Right lobe of liver (tissue), 4 donors: ENCODE measurements at regions not wholly inside any gene's neighbourhood (a gene's known extent, or its start where the extent isn't known, plus 50 kb on each side); places are given as distances from the start of the nearest gene placed in this dataset.

Source experiments
- POLR2A ChIP-seq: fragments of 450-650 bp; IDR thresholded peaks from one replicate; pipeline ENCODE4 v1.6.1; 2017; ENCODE audit warnings: antibody characterized with exemption, mild to moderate bottlenecking
- TF ChIP-seq, protein P1 (sequence below), 4 donors: fragments of 200-600 bp in 3 of 4; fragments of 450-650 bp in 1 of 4; IDR thresholded peaks; one replicate each; pipeline versions ENCODE4 v1.5.1 to v1.8.0; 2016 to 2022; ENCODE audit warnings: antibody characterized with exemption in 4 of 4, mild to moderate bottlenecking in 2 of 4
- donor health status: DM: no; HTN: no; CAD: no.
- donor health status: DM: no; HTN: no; CAD: no.
- donor health status: DM: no; HTN: yes; CAD: no.

DNA sequence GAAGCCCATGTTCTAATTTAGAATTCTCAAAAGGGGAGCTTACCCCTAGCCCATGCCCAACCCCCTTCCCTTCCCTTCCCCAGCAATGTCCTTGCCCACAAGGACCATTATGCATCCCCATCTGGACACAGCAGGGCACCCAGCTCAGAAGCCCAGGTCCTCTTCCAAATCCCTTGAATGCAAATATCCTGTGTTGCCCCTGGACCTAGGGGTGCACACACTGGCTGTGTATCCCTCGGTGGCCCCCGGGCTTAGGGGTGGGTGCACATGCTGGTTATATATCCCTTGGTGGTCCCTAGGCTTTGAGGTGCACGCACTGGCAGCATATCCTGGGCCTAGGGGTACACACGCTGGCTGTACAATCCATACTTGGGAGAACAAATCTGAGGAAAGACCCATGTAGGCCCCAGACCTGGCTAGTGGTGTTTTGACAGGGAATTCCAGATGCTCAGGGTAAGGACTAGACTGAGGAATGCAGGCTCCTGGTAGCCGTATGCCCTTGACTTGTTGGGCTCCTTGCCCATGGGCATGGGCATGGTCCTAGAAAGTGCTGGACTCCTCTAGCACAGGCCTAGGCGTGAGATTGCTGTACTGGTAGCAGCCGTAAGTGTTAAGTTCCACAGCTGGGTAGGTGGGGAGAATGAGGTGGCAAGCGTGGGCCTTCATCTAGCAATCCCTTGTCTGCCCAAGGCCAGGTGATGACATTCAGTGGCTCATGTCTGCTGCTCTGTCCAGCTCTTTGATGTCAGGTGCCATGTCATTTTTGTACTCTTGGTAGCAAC, 222.4 kb downstream of the OPA1 start:
- TF ChIP-seq POLR2A: no peak
- TF ChIP-seq, protein P1, sequence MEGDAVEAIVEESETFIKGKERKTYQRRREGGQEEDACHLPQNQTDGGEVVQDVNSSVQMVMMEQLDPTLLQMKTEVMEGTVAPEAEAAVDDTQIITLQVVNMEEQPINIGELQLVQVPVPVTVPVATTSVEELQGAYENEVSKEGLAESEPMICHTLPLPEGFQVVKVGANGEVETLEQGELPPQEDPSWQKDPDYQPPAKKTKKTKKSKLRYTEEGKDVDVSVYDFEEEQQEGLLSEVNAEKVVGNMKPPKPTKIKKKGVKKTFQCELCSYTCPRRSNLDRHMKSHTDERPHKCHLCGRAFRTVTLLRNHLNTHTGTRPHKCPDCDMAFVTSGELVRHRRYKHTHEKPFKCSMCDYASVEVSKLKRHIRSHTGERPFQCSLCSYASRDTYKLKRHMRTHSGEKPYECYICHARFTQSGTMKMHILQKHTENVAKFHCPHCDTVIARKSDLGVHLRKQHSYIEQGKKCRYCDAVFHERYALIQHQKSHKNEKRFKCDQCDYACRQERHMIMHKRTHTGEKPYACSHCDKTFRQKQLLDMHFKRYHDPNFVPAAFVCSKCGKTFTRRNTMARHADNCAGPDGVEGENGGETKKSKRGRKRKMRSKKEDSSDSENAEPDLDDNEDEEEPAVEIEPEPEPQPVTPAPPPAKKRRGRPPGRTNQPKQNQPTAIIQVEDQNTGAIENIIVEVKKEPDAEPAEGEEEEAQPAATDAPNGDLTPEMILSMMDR (IDR thresholded peaks at IDR 0.05): no peak
